ENCODE measurements at regions not wholly inside any gene's neighbourhood (a gene's known extent, or its start where the extent isn't known, plus 50 kb on each side); places are given as distances from the start of the nearest gene placed in this dataset.

DNA sequence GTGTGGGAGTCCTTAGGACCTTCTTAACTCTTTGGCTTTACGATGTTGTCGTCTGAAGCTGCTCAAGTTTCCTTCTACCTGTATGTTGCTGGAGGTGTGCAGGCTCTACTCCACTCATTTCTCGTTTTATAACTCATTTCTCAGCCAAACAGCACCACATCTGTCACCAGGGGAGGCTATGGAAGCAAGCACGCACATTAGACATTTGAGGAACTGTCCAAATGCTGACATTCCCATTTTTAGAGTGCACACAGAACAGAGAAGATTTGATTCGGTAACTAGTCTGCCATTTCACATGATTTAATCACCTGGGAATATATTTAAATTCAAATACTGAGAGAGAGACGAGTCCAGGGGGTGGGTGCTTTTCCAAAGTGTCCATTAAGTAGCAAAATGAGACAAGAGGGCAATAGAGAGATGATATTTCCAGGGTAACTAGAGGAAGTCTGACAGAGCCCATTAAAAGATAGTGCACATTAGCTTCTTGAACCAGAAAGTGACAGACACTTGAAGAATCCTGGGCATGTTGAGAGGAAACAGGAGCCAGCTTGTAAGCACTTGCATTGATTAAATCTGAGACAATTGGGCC is 793.3 kb downstream of the TDRD15 start:
- TF ChIP-seq EZH2 (IDR thresholded peaks at IDR 0.05; ENCODE audit: borderline replicate concordance, low read depth, low read length, severe bottlenecking): no peak
- TF ChIP-seq, protein P1, sequence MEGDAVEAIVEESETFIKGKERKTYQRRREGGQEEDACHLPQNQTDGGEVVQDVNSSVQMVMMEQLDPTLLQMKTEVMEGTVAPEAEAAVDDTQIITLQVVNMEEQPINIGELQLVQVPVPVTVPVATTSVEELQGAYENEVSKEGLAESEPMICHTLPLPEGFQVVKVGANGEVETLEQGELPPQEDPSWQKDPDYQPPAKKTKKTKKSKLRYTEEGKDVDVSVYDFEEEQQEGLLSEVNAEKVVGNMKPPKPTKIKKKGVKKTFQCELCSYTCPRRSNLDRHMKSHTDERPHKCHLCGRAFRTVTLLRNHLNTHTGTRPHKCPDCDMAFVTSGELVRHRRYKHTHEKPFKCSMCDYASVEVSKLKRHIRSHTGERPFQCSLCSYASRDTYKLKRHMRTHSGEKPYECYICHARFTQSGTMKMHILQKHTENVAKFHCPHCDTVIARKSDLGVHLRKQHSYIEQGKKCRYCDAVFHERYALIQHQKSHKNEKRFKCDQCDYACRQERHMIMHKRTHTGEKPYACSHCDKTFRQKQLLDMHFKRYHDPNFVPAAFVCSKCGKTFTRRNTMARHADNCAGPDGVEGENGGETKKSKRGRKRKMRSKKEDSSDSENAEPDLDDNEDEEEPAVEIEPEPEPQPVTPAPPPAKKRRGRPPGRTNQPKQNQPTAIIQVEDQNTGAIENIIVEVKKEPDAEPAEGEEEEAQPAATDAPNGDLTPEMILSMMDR (IDR thresholded peaks at IDR 0.05; ENCODE audit: borderline replicate concordance, extremely low read depth, low read length, poor library complexity, severe bottlenecking): no peak
- no peaks in the 10 kb centered on the region for H3K79me2 ChIP-seq (ENCODE audit: insufficient read depth, low read length)
- no peak overlapping the region for H3K4me2 ChIP-seq (ENCODE audit: insufficient read depth, low read length)
- no peak overlapping the region for H3K4me3 ChIP-seq (ENCODE audit: low read depth in 1 of 2, low read length in 2 of 2)
- H4K20me1 ChIP-seq (ENCODE audit: insufficient read depth, low read length): no peaks in the 10 kb centered on the region
- H3K36me3 ChIP-seq (ENCODE audit: insufficient read depth, low read length): no peaks in the 10 kb centered on the region
- H3K4me1 ChIP-seq (ENCODE audit: insufficient read depth, low read length): no peaks in the 10 kb centered on the region
- H3K9ac ChIP-seq (ENCODE audit: low read depth, low read length): no peak overlapping the region
- no peaks in the 10 kb centered on the region for H3K9me3 ChIP-seq (ENCODE audit: insufficient read depth, low read length, severe bottlenecking)
- ATAC-seq (ENCODE audit: insufficient read depth, low read depth): no peak
- H3K27ac ChIP-seq (ENCODE audit: low read length): no peak overlapping the region
- no peak for DNase-seq
- H3K27me3 ChIP-seq (ENCODE audit: insufficient read depth, low read length, poor library complexity): no peaks in the 10 kb centered on the region
- H2AFZ ChIP-seq (ENCODE audit: low read depth, low read length): no peak overlapping the region

DNA sequence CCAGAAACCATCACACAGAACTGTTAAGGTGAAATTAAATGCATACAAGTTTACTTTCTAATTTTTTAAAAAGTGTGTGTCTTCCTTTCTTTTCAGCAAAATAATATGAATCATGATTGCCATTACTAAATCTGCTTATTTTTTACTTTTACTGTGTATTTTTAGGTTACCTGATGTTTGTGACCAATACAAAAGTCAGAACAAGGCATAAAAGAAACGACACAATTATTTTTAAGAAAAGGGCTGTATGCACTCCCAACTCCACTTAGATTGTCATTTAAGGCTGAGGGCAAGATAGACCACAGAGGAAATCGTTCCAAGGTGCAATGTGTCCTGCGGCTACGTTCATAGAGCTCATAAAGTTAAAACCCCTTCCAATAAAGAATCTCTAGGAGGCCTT is 797.0 kb downstream of the TDRD15 start:
- H3K27ac ChIP-seq (ENCODE audit: low read length): no peak overlapping the region
- no peak for ATAC-seq (ENCODE audit: insufficient read depth, low read depth)
- H3K9ac ChIP-seq (ENCODE audit: low read depth, low read length): no peak overlapping the region
- no peaks in the 10 kb centered on the region for H3K9me3 ChIP-seq (ENCODE audit: insufficient read depth, low read length, severe bottlenecking)
- no peaks in the 10 kb centered on the region for H4K20me1 ChIP-seq (ENCODE audit: insufficient read depth, low read length)
- H3K4me3 ChIP-seq (ENCODE audit: low read depth in 1 of 2, low read length in 2 of 2): no peak overlapping the region
- TF ChIP-seq EZH2 (IDR thresholded peaks at IDR 0.05; ENCODE audit: borderline replicate concordance, low read depth, low read length, severe bottlenecking): no peak
- TF ChIP-seq, protein P1 (IDR thresholded peaks at IDR 0.05; ENCODE audit: borderline replicate concordance, extremely low read depth, low read length, poor library complexity, severe bottlenecking): no peak
- H3K79me2 ChIP-seq (ENCODE audit: insufficient read depth, low read length): no peaks in the 10 kb centered on the region
- no peak overlapping the region for H3K4me2 ChIP-seq (ENCODE audit: insufficient read depth, low read length)
- no peak for DNase-seq
- no peaks in the 10 kb centered on the region for H3K36me3 ChIP-seq (ENCODE audit: insufficient read depth, low read length)
- no peaks in the 10 kb centered on the region for H3K4me1 ChIP-seq (ENCODE audit: insufficient read depth, low read length)
- H3K27me3 ChIP-seq (ENCODE audit: insufficient read depth, low read length, poor library complexity): no peaks in the 10 kb centered on the region
- no peak overlapping the region for H2AFZ ChIP-seq (ENCODE audit: low read depth, low read length)

DNA sequence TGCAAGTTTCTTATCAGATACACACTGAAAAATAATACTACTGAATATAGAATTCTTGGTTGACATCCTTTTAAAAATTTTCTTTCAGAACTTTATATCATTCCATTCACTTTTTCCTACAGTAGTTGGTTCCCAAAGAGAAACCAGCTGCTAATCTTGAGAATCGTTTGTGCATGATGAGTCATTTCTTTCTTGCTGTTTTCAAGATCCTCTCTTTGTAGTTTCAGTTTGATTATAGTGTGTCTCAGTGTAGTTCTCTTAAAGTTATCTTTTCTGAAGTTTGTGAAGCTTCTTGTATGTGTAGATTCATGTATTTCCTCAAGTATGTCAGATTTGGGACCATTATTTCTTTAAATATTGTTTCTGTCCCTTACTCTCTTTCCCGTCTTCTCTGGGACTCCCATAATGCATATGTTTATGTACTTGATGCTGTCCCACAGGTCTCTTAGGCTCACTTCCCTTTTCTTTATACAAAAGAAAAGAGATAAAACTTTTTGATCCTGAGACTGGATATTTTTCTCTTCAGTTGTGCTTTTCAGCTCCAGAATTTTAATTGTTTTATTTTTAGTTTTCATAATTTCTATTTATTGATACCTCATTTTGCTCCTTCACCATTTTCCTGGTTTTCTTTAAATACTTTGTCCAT is 801.0 kb downstream of the TDRD15 start:
- Histone ChIP-seq H3K27me3 (ENCODE audit: insufficient read depth, low read length, poor library complexity) (no peaks in the 10 kb centered on the region), H3K4me2 (ENCODE audit: insufficient read depth, low read length) (no peak overlapping the region), H3K36me3 (ENCODE audit: insufficient read depth, low read length) (no peaks in the 10 kb centered on the region), H3K79me2 (ENCODE audit: insufficient read depth, low read length) (no peaks in the 10 kb centered on the region), H4K20me1 (ENCODE audit: insufficient read depth, low read length) (no peaks in the 10 kb centered on the region), H3K4me3 (ENCODE audit: low read depth in 1 of 2, low read length in 2 of 2) (no peak overlapping the region), H3K27ac (ENCODE audit: low read length) (no peak overlapping the region), H3K9ac (ENCODE audit: low read depth, low read length) (no peak overlapping the region), H3K4me1 (ENCODE audit: insufficient read depth, low read length) (no peaks in the 10 kb centered on the region), H3K9me3 (ENCODE audit: insufficient read depth, low read length, severe bottlenecking) (no peaks in the 10 kb centered on the region), H2AFZ (ENCODE audit: low read depth, low read length) (no peak overlapping the region)
- no peak for TF ChIP-seq EZH2 (IDR thresholded peaks at IDR 0.05; ENCODE audit: borderline replicate concordance, low read depth, low read length, severe bottlenecking)
- TF ChIP-seq, protein P1 (IDR thresholded peaks at IDR 0.05; ENCODE audit: borderline replicate concordance, extremely low read depth, low read length, poor library complexity, severe bottlenecking): no peak
- DNase-seq: no peak
- no peak for ATAC-seq (ENCODE audit: insufficient read depth, low read depth)

Measured in DND-41 (cell line).